ENCODE measurements at regions not wholly inside any gene's neighbourhood (a gene's known extent, or its start where the extent isn't known, plus 50 kb on each side); places are given as distances from the start of the nearest gene placed in this dataset.
"Not testable (repeated sequence)": the region's sequence is repeated elsewhere in the genome, so short reads cannot be mapped to it uniquely, and the experiment has no call there.

DNA sequence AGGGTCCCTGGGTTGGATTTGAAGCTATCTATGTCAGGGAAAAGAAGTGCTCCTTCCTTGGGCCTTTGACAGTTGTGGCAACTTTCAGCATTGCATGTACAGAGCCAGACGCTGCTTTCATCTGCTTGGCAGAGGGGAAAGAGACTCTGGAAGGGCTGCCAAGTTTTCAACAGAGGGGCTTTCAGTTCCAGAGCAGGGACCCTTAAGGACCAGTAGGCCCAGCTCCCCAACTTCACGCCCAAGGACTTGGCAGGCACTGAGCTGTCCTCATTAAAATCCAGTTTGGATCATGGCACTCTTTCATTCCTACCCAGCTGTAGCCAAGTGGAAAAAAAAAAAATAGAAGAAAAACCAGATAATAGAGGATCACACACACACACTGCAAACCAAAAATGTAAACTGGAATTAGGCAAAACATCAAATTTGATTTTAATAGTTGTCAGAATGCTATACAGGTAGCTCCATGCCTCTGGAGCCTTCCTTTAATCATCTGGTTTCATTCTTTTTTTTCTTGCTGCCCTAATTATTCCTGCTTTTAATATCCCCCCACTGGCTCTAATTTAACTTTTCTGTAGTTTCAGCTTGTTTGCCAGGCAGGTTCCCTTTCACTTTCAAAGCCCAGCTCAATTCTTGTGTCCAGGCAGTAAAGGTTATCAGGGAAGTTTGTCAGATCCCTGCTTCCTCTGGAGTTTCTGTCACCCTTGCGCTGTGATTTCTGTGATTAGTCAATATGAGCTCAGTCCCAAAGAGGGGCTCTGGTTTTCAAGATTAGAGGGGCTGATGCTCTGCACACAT, 702.6 kb upstream of the CDH8 start:
- H3K36me3 ChIP-seq (ENCODE audit: control insufficient read depth, insufficient read depth, low read length): no peaks in the 10 kb centered on the region
- TF ChIP-seq, protein P1, sequence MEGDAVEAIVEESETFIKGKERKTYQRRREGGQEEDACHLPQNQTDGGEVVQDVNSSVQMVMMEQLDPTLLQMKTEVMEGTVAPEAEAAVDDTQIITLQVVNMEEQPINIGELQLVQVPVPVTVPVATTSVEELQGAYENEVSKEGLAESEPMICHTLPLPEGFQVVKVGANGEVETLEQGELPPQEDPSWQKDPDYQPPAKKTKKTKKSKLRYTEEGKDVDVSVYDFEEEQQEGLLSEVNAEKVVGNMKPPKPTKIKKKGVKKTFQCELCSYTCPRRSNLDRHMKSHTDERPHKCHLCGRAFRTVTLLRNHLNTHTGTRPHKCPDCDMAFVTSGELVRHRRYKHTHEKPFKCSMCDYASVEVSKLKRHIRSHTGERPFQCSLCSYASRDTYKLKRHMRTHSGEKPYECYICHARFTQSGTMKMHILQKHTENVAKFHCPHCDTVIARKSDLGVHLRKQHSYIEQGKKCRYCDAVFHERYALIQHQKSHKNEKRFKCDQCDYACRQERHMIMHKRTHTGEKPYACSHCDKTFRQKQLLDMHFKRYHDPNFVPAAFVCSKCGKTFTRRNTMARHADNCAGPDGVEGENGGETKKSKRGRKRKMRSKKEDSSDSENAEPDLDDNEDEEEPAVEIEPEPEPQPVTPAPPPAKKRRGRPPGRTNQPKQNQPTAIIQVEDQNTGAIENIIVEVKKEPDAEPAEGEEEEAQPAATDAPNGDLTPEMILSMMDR (IDR thresholded peaks at IDR 0.05; ENCODE audit: insufficient read depth, low read length, severe bottlenecking): no peak
- DNase-seq (ENCODE audit: low read depth) (no peak), FAIRE-seq (no peak)
- no peak overlapping the region for H3K4me3 ChIP-seq (ENCODE audit: low read depth, low read length)
- H3K27me3 ChIP-seq (ENCODE audit: control insufficient read depth, insufficient read depth, low read length): no peaks in the 10 kb centered on the region

- no peaks in the 10 kb centered on the region for H3K36me3 ChIP-seq (ENCODE audit: control insufficient read depth, insufficient read depth, low read length)
- DNase-seq (ENCODE audit: low read depth) (no peak), FAIRE-seq (no peak)
- TF ChIP-seq, protein P1 (IDR thresholded peaks at IDR 0.05; ENCODE audit: insufficient read depth, low read length, severe bottlenecking): no peak
- H3K4me3 ChIP-seq (ENCODE audit: low read depth, low read length): no peak overlapping the region
- no peaks in the 10 kb centered on the region for H3K27me3 ChIP-seq (ENCODE audit: control insufficient read depth, insufficient read depth, low read length)
Measured at GRCh38 chr16:62732092-62732491, 695.9 kb upstream of the CDH8 start.

- not testable (repeated sequence) for FAIRE-seq; H3K27me3 ChIP-seq (ENCODE audit: control insufficient read depth, insufficient read depth, low read length); H3K36me3 ChIP-seq (ENCODE audit: control insufficient read depth, insufficient read depth, low read length); H3K4me3 ChIP-seq (ENCODE audit: low read depth, low read length); DNase-seq (ENCODE audit: low read depth)
Measured at GRCh38 chr16:62724670-62725269, 688.5 kb upstream of the CDH8 start.

DNA sequence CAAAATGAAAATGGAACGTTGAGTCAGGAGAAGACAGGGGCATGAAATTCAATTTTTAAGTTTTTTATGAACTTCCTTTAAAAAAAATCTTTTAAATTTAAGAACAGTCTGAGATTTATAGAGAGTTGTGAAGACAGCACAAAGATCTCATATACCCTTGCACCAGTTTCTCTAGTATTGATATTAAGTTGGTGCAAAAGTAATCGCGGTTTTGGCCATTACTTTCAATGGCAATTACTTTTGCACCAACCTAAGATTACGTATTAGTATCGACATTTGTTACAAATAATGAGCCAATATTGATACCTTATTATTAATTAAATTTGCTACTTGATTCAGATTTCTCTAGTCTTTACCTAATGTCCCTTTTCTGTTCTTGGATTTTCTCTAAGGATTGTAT, 684.4 kb upstream of the CDH8 start:
- FAIRE-seq: no peak
- Histone ChIP-seq H3K4me3 (ENCODE audit: low read depth, low read length) (no peak overlapping the region), H3K27me3 (ENCODE audit: control insufficient read depth, insufficient read depth, low read length) (no peaks in the 10 kb centered on the region), H3K36me3 (ENCODE audit: control insufficient read depth, insufficient read depth, low read length) (no peaks in the 10 kb centered on the region)
- TF ChIP-seq, protein P1 (IDR thresholded peaks at IDR 0.05; ENCODE audit: insufficient read depth, low read length, severe bottlenecking): no peak
- DNase-seq (ENCODE audit: low read depth): no peak

GRCh38 chr16:62717026-62717425, 680.8 kb upstream of the CDH8 start:
- no peak for FAIRE-seq
- no peaks in the 10 kb centered on the region for H3K27me3 ChIP-seq (ENCODE audit: control insufficient read depth, insufficient read depth, low read length)
- TF ChIP-seq, protein P1 (IDR thresholded peaks at IDR 0.05; ENCODE audit: insufficient read depth, low read length, severe bottlenecking): no peak
- H3K36me3 ChIP-seq (ENCODE audit: control insufficient read depth, insufficient read depth, low read length): no peaks in the 10 kb centered on the region
- no peak for DNase-seq (ENCODE audit: low read depth)
- no peak overlapping the region for H3K4me3 ChIP-seq (ENCODE audit: low read depth, low read length)

- FAIRE-seq: no peak
- TF ChIP-seq, protein P1 (IDR thresholded peaks at IDR 0.05; ENCODE audit: insufficient read depth, low read length, severe bottlenecking): no peak
Measured at GRCh38 chr16:62715701-62716100, 679.5 kb upstream of the CDH8 start.

More at GRCh38 chr16:62715701-62716100, 679.5 kb upstream of the CDH8 start:
- Histone ChIP-seq H3K27me3 (ENCODE audit: control insufficient read depth, insufficient read depth, low read length) (no peaks in the 10 kb centered on the region), H3K4me3 (ENCODE audit: low read depth, low read length) (no peak overlapping the region), H3K36me3 (ENCODE audit: control insufficient read depth, insufficient read depth, low read length) (no peaks in the 10 kb centered on the region)
- no peak for DNase-seq (ENCODE audit: low read depth)

Measured in bronchial epithelial cell (primary cell).